ENCODE measurements at regions not wholly inside any gene's neighbourhood (a gene's known extent, or its start where the extent isn't known, plus 50 kb on each side); places are given as distances from the start of the nearest gene placed in this dataset.

GRCh38 chr5:4222147-4222546, 626.5 kb downstream of the IRX1 start:
- DNase-seq (ENCODE audit: low read depth in 2 of 2), result no peak

DNA sequence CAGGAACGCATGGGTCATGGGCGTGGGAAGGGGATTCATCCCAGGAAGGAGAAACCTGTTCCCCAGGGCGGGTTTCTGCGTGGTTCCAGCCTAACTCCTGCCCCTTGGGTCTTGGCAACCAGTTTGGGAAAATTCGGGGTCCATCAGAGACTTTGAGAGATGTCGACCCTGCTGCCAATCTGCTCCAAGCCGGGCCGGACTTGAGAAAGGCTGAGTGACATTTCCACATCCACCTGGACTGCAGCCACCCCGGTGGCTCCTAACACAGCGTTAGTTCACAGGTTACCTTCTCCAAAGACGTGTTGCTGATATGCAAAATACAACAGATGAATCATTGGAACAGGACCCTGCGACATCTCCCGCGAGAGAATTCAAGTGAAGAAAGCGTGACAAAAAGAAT, 627.2 kb downstream of the IRX1 start:
- no peak for DNase-seq (ENCODE audit: low read depth in 2 of 2)

DNA sequence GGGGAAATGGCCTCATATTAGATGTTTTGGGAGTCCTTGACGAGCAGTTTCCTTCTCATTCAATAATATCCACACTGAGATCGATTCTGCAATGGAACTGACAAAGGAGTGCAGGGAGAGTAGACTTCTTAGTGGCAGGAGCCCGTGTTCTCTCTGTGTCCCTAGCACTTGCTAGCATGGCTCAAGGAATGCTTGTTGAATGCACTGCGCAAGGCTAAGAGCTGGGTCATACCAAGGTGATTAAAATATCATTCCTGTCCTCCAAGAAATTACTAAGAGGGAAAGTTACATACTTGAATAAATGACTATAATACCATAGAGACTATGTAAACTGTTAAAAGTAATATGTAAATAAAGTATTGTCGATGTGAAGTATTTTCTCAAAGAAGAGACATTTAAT, 630.1 kb downstream of the IRX1 start:
- no peak for DNase-seq (ENCODE audit: low read depth in 2 of 2)

GRCh38 chr5:4226565-4226964, 630.9 kb downstream of the IRX1 start:
- DNase-seq (ENCODE audit: low read depth in 2 of 2), result no peak

DNA sequence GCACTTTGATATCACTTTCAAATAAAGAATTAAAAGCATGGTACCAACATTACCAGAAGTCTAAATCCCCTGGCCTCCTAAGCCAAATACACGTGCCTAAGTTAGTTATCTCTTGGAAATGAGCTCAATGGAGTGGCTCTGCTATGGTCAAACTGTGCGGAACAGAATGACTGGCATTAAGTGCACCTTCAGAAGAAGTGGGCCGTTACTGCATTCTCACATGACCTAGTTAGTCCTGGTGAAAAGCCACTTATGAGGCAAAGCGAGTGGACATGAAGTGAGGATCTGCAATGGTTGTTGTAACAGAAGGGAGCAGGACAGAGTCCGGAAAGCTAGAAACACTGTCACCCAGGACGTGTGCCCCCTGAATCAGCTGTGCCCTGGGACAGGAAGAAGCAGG, 633.1 kb downstream of the IRX1 start:
- no peak for DNase-seq (ENCODE audit: low read depth in 2 of 2)

DNA sequence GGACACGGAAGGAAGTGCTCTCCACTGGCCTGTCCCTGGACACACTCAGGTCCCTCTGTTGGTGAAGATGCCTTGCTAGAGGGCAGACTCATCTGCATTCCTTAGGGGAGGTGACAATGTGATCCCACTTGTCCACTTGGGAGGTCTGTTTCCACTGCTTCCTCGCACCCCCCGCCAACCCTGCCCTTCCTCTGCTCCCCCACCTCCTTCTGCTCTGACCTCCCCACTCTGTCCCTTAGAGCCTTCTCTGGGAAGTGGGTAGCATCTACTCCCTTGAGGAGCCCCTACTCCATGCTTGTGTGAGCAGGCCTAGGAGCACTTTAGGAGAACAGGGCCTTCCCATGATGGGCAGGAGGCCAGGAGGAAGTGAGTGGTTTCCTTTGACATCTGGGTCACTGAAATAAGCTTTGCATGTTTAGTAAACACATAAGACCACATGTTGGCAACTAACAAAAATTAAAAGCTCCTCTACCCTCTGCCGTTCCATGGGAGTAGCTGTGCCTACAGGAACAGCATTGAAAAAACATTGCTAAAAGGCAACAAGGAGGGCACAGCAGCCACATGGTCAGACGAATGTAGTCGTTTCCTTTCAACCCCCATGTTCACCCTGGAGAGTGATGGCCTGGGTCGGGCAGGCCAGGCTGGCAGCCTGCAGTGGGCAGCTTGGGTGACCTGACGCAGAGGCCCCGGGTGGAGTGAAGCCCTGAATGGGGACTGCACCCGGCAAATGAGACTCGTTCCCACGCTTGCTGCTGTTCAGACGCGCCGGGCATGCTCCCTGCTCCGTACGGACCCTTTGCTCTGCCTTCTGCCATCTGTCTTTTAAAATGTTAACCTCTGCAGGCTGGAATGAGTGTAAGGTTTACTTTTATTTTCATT, 634.0 kb downstream of the IRX1 start:
- no peak for DNase-seq (ENCODE audit: low read depth in 2 of 2)

- DNase-seq (ENCODE audit: low read depth in 2 of 2), result no peak
These were observed 634.8 kb downstream of the IRX1 start for GRCh38 chr5:4230471-4230785.

DNA sequence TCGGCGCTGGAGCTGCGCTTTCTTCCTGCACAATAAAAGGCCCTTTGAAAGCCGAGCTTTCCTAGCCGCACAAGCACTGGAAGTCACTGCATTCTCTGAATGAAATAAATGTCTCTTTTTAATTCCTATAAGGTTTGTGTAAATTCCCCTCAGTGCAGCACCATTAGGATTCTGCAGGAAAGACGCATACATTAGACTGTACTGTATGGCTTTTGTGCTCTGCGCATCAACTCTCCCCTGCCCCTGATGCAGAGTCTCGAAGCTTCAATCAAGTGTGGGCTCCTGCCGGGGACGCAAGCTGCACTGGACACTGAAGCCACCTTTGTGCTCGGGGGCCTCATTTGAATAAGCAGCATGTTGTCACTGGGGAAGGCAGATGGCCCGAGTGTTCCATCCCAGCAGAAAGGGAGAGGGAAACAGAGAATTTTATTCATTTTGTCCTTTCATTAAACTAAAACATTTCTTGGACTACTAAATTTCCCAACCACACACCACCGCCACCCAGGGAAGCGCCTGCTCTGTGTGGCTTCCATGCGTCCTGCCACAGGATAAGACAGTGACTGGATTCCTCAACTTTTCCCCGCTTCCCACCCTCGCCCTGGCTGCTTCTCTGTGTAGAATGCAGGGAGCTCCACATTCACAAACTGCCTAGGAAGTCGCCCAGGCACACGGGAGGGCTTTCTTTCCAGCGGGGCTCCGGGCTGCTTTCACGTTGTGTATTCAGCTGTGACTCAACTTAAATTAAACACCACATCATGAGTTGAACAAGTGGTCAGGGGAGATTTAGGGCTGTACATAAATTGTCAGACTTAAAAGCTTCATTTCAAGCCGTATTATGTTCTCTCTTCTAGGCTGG, 635.4 kb downstream of the IRX1 start:
- no peak for DNase-seq (ENCODE audit: low read depth in 2 of 2)

GRCh38 chr5:4232084-4232483, 636.5 kb downstream of the IRX1 start:
- DNase-seq (ENCODE audit: low read depth in 2 of 2), result no peak

GRCh38 chr5:4233671-4234070, 638.0 kb downstream of the IRX1 start:
- no peak for DNase-seq (ENCODE audit: low read depth in 2 of 2)

DNA sequence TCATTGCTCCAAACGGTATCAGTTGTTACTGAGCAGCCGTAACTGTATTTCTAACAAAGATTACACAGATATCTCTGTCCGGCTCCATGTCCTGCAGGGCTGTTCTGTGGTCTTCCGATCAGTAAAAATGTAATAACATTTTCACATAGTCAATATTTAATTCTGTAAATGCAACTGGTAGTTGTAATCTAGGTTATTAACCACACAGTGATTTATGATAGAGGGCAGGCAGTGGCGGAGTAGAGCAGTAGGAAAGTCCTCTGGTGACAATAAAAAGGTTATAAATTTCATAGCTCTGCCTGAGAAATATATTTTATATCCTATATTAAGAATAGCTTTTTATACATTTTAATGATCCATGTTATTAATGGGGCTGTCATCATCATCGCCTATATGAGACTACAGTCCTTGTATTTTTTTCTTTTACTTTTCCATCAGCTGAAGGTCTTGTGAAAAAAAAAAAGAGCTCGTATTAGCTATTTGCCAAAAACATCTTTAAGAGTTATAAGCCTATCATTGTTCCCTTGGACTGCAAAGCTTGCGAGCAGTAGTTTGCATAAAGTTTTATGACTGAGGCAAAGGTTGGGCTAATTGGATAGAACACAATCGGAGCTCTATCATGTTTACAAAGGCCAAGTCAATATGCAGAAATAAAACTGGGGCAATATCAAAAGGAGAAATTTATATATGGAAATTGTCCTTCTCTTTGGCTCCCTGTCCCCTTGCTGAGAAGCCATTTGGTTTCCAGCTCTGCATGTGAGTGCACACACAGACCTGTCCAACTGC, 648.0 kb downstream of the IRX1 start:
- no peak for DNase-seq (ENCODE audit: low read depth in 2 of 2)

DNA sequence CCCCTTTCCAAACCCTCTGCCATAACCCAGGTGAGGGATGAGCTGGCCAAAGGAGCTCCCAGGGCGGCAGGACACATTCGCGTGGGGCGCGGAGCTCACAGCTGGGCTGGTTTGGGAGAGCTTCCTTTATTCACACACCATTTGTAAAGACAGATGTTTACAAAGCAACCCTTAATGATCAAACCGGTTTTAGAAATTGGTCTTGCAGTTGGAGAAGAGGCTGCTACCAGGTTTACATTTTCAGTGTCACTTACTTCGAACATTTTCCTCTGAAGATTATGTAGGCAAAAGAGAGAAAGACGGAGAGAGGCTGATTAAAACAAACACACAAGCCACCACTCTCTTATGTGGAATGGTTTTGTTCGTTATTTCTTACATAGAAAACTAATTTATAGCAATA, 648.7 kb downstream of the IRX1 start:
- DNase-seq (ENCODE audit: low read depth in 2 of 2), result no peak

GRCh38 chr5:4245076-4245475, 649.4 kb downstream of the IRX1 start:
- no peak for DNase-seq (ENCODE audit: low read depth in 2 of 2)

GRCh38 chr5:4245511-4245910, 649.9 kb downstream of the IRX1 start:
- DNase-seq (ENCODE audit: low read depth in 2 of 2), result no peak

- DNase-seq (ENCODE audit: low read depth in 2 of 2), result no peak
These were observed 650.8 kb downstream of the IRX1 start for GRCh38 chr5:4246447-4246846.

GRCh38 chr5:4250254-4250653, 654.6 kb downstream of the IRX1 start:
- no peak for DNase-seq (ENCODE audit: low read depth in 2 of 2)

- no peak for DNase-seq (ENCODE audit: low read depth in 2 of 2)
These were observed 656.8 kb downstream of the IRX1 start for GRCh38 chr5:4252385-4252784.

GRCh38 chr5:4254736-4255135, 659.1 kb downstream of the IRX1 start:
- DNase-seq (ENCODE audit: low read depth in 2 of 2), result no peak

GRCh38 chr5:4255441-4255840, 659.8 kb downstream of the IRX1 start:
- no peak for DNase-seq (ENCODE audit: low read depth in 2 of 2)

DNA sequence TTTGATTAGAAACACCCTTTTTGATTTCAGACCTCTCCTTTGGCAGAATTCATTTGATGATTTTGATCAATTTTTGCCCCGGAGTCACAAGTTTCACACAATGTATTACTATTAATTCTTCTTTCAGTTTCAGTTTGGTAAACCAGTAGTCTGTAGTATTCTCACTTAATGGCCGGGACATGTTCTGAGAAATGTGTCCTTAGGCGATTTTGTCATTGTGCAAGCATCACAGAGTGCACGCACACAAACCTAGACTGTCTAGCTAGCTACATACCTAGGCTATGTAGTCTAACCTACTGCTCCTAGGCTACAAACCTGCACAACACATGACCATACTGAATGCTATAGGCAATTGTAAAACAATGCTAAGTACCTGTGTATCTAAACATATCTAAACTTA, 662.5 kb downstream of the IRX1 start:
- DNase-seq (ENCODE audit: low read depth in 2 of 2), result no peak

GRCh38 chr5:4271193-4271592, 675.6 kb downstream of the IRX1 start:
- DNase-seq (ENCODE audit: low read depth in 2 of 2), result no peak

DNA sequence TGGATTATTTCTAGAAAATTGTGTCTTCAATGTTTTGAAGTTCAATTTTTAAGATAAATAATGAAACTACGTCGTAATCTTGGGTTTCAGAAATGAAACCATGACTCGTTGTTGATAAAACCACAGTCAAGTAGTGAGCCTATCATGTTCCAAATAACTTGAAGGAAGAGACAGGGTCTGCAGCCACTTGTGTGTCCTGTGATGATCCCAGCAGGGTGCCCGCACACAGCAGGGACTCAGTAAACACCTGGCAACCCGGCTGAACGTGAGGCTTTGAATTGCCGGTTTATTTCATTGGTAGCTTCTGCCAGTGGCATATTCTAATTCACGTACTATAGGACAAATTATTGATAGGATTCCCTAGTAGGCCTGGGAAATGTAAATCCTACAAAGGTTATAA, 679.6 kb downstream of the IRX1 start:
- no peak for DNase-seq (ENCODE audit: low read depth in 2 of 2)

Measured in stimulated activated CD4-positive, alpha-beta T cell treated with anti-CD3 and anti-CD28 coated beads, Interleukin-1b, Interleukin-23, amount 100 ng/mL, for 1 hour (primary cell).